SU-DHL-6 (cell line): ENCODE measurements at regions not wholly inside any gene's neighbourhood (a gene's known extent, or its start where the extent isn't known, plus 50 kb on each side); places are given as distances from the start of the nearest gene placed in this dataset.

Experiments used
- H2AFZ ChIP-seq: fragments of 200-600 bp; sonication (generic); 2 replicates; pipeline ENCODE4 v1.6.1; 2014; ENCODE audit warnings: low read depth, mild to moderate bottlenecking, moderate library complexity, mixed read lengths, antibody characterized with exemption, low read length; ENCODE audit not compliant: severe bottlenecking
- H3F3A ChIP-seq: fragments of 200-600 bp; shearing (Covaris generic); 2 replicates; pipeline ENCODE4 v1.6.0; 2016; ENCODE audit warnings: antibody characterized with exemption, mild to moderate bottlenecking; ENCODE audit not compliant: insufficient read depth
- H3K27ac ChIP-seq: fragments of 200-600 bp; sonication (generic); 2 replicates; pipeline ENCODE4 v1.5.1; 2016; ENCODE audit warnings: low read depth, mild to moderate bottlenecking, low read length, moderate library complexity, mixed read lengths
- H3K27me3 ChIP-seq: fragments of 200-600 bp; sonication (generic), shearing (Covaris generic); 2 replicates; pipeline ENCODE4 v1.6.0; 2014; ENCODE audit warnings: mild to moderate bottlenecking, low read length
- H3K36me3 ChIP-seq: fragments of 200-600 bp; sonication (generic); 2 replicates; pipeline ENCODE4 v1.6.1; 2014; ENCODE audit warnings: mild to moderate bottlenecking, low read length, mixed read lengths
- H3K4me2 ChIP-seq: fragments of 300-600, 200-600 bp; shearing (Covaris generic), sonication (generic); 2 replicates; pipeline ENCODE4 v1.6.0; 2014; ENCODE audit warnings: low read length, low read depth, mild to moderate bottlenecking; ENCODE audit not compliant: poor library complexity, severe bottlenecking
- H3K4me3 ChIP-seq: fragments of 200-600 bp; sonication (generic); 2 replicates; pipeline ENCODE4 v1.5.1; 2014; ENCODE audit warnings: antibody characterized with exemption, low read length, mild to moderate bottlenecking, mixed read lengths; ENCODE audit not compliant: insufficient read depth, poor library complexity, severe bottlenecking
- H3K79me2 ChIP-seq: fragments of 200-600 bp; sonication (generic); 2 replicates; pipeline ENCODE4 v1.6.1; 2014; ENCODE audit warnings: mild to moderate bottlenecking, low read length, moderate library complexity; ENCODE audit not compliant: insufficient read depth
- H3K9ac ChIP-seq: fragments of 200-600 bp; sonication (generic); 2 replicates; pipeline ENCODE4 v1.7.0; 2014; ENCODE audit warnings: mild to moderate bottlenecking, low read length
- H3K9me2 ChIP-seq: fragments of 200-600 bp; sonication (generic); replicated peaks from 2 replicates; pipeline ENCODE4 v1.6.1; 2014; ENCODE audit warnings: low read length; ENCODE audit not compliant: insufficient read depth
- H3K9me3 ChIP-seq: fragments of 200-600 bp; sonication (generic); 2 replicates; pipeline ENCODE4 v1.6.1; 2014; ENCODE audit warnings: low read length, mixed read lengths; ENCODE audit not compliant: insufficient read depth
- H4K20me1 ChIP-seq: fragments of 200-600 bp; sonication (generic); 2 replicates; pipeline ENCODE4 v1.6.1; 2014; ENCODE audit warnings: low read depth, mild to moderate bottlenecking, antibody characterized with exemption, low read length, moderate library complexity, mixed read lengths
- EZH2phosphoT487 ChIP-seq: fragments of 200-600 bp; sonication (generic), shearing (Covaris generic); conservative IDR thresholded peaks from 2 replicates; pipeline ENCODE4 v1.6.1; 2018; ENCODE audit warnings: mild to moderate bottlenecking, antibody characterized with exemption, low read length, moderate library complexity, mixed read lengths
- TF ChIP-seq, protein P1 (sequence below): fragments of 200-600 bp; sonication (generic); IDR thresholded peaks from one replicate; pipeline ENCODE4 v1.5.1; 2017; ENCODE audit warnings: antibody characterized with exemption, mild to moderate bottlenecking, low read length, moderate library complexity; ENCODE audit not compliant: insufficient read depth, poor library complexity, severe bottlenecking

DNA sequence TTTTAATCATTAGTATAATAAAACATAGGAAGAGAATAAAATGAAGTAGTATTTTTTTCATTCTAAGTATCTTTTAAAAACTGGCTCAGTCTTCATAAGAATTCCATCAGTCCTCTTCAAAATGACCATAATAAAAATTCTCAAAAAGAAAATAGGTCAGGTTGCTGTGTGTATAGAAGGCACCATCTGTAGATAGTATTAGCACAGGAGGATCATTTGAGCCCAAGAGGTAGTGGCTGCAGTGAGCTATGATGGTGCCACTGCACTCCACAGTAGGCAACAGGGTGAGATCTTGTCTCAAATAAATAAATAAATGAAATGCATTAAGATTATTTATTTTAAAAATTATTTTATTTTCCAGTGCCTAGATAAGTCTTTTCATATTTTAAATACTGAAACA lies 475.8 kb downstream of the ZNF804A start:
- no peaks in the 10 kb centered on the region for H3K27me3 ChIP-seq
- no peaks in the 10 kb centered on the region for H3K9me2 ChIP-seq
- H3K79me2 ChIP-seq, result no peaks in the 10 kb centered on the region
- TF ChIP-seq, protein P1, sequence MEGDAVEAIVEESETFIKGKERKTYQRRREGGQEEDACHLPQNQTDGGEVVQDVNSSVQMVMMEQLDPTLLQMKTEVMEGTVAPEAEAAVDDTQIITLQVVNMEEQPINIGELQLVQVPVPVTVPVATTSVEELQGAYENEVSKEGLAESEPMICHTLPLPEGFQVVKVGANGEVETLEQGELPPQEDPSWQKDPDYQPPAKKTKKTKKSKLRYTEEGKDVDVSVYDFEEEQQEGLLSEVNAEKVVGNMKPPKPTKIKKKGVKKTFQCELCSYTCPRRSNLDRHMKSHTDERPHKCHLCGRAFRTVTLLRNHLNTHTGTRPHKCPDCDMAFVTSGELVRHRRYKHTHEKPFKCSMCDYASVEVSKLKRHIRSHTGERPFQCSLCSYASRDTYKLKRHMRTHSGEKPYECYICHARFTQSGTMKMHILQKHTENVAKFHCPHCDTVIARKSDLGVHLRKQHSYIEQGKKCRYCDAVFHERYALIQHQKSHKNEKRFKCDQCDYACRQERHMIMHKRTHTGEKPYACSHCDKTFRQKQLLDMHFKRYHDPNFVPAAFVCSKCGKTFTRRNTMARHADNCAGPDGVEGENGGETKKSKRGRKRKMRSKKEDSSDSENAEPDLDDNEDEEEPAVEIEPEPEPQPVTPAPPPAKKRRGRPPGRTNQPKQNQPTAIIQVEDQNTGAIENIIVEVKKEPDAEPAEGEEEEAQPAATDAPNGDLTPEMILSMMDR, result no peak
- TF ChIP-seq EZH2phosphoT487, result no peak
- no peaks in the 10 kb centered on the region for H3K9me3 ChIP-seq
- no peaks in the 10 kb centered on the region for H3F3A ChIP-seq
- no peak overlapping the region for H2AFZ ChIP-seq
- H3K36me3 ChIP-seq, result no peaks in the 10 kb centered on the region
- no peak overlapping the region for H3K27ac ChIP-seq
- no peak overlapping the region for H3K4me2 ChIP-seq
- H4K20me1 ChIP-seq, result no peaks in the 10 kb centered on the region
- H3K9ac ChIP-seq, result no peak overlapping the region
- H3K4me3 ChIP-seq, result no peak overlapping the region

DNA sequence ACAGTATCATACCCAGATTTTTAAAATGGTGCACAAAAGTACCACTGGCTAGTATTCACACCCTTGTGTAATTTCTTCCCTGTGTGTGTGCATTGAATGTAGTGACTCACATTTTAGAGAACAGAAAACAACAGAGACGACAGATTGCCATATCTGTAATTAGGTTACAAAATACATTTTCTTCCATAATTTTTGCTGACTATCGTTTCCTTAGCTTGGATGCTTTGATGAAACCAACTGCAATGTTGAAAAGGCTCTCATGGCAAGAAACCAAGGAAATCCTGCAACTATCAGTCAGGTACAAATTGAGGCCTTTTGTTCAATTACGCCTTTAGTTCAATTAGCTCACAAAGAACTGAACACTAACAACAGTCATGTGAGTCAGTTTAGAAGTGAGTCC lies 484.4 kb downstream of the ZNF804A start:
- Histone ChIP-seq H3K9me3 (no peaks in the 10 kb centered on the region), H3F3A (no peaks in the 10 kb centered on the region), H4K20me1 (no peaks in the 10 kb centered on the region), H3K9me2 (no peaks in the 10 kb centered on the region), H3K4me3 (no peak overlapping the region), H2AFZ (no peak overlapping the region), H3K9ac (no peak overlapping the region), H3K4me2 (no peak overlapping the region), H3K79me2 (no peaks in the 10 kb centered on the region), H3K27me3 (no peaks in the 10 kb centered on the region), H3K36me3 (no peaks in the 10 kb centered on the region), H3K27ac (no peak overlapping the region)
- TF ChIP-seq, protein P1, result no peak
- TF ChIP-seq EZH2phosphoT487, result no peak

DNA sequence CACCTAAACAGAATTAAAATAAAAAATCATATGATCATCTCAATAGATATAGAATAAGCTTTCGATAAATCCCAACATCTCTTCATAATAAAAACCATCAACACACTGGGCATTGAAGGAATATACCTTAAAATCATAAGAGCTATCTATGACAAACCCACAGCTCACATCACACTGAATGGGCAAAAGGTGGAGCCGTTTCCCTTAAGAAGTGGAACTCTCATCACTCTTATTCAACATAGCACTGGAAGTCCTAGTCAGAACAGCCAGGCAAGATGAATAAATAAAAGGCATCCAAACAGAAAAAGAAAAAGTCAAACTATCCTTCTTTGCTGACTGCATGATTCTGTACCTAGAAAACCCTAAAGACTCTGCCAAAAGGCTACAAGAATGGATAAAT lies 510.3 kb downstream of the ZNF804A start:
- Histone ChIP-seq H3K4me3 (no peak overlapping the region), H2AFZ (no peak overlapping the region), H3K79me2 (no peaks in the 10 kb centered on the region), H3F3A (no peaks in the 10 kb centered on the region), H3K36me3 (no peaks in the 10 kb centered on the region), H3K9me2 (no peaks in the 10 kb centered on the region), H4K20me1 (no peaks in the 10 kb centered on the region), H3K4me2 (no peak overlapping the region), H3K27me3 (no peaks in the 10 kb centered on the region), H3K9ac (no peak overlapping the region), H3K27ac (no peak overlapping the region), H3K9me3 (no peaks in the 10 kb centered on the region)
- TF ChIP-seq EZH2phosphoT487, result no peak
- TF ChIP-seq, protein P1, result no peak

DNA sequence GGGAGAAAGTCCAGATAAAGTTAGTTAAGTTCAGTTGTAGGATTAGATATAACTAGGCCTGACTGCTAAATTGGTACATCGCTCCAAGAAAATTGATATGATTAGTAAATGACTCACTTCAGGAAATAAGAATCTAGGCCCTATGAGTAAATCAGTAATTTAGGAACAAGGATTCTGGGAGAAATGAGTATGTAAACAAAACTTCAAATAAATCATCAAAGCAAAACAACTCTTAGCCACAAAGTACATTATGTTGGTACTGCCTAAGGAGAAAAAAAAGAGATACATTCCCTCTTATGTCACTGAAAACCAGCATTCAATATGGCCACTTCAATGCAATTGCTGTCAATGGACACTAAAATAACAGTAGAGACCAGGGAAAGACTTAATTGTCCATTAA lies 529.1 kb downstream of the ZNF804A start:
- Histone ChIP-seq H3K27me3 (no peaks in the 10 kb centered on the region), H3K9me3 (no peaks in the 10 kb centered on the region), H3K27ac (no peak overlapping the region), H2AFZ (no peak overlapping the region), H3F3A (peaks cover 8% of the 10 kb centered on the region; the same call in 1 of the 2 replicates), H3K9me2 (no peaks in the 10 kb centered on the region), H3K4me3 (no peak overlapping the region), H3K79me2 (no peaks in the 10 kb centered on the region), H3K36me3 (no peaks in the 10 kb centered on the region), H4K20me1 (no peaks in the 10 kb centered on the region), H3K4me2 (no peak overlapping the region), H3K9ac (no peak overlapping the region)
- TF ChIP-seq EZH2phosphoT487, result no peak
- TF ChIP-seq, protein P1, result no peak
